H1 (cell line): ENCODE measurements at regions not wholly inside any gene's neighbourhood (a gene's known extent, or its start where the extent isn't known, plus 50 kb on each side); places are given as distances from the start of the nearest gene placed in this dataset.

Source experiments
- CTCF ChIA-PET: fragments of 300-600 bp; sonication (Branson Sonifier 250); formaldehyde crosslinking; loops from one replicate; lab custom pipeline; 2021; ENCODE audit not compliant: partially characterized antibody; lab: Charles Lee
- POLR2A ChIA-PET: fragments of 300-600 bp; sonication (Branson Sonifier 250); formaldehyde crosslinking; loops from one replicate; lab custom pipeline; 2021; ENCODE audit warnings: inconsistent platforms; ENCODE audit not compliant: partially characterized antibody; lab: Charles Lee
- DNase-seq, 2 experiments: peaks; one replicate each; pipeline versions ENCODE4 v3.0.0 to v3.0.0-alpha.2; 2010 to 2022; ENCODE audit warnings: low spot score in 2 of 2, low read depth in 1 of 2, mixed read lengths in 1 of 2
- FAIRE-seq: peaks from 2 replicates; lab custom pipeline; 2011; peaks lifted over from hg19 to GRCh38; lab: Jason Lieb, UNC
- H2AFZ ChIP-seq: 2 replicates; pipeline ENCODE4 v1.8.1; 2012; ENCODE audit warnings: low read length, inconsistent platforms
- H2AK5ac ChIP-seq: 2 replicates; pipeline ENCODE4 v1.6.1; 2013; ENCODE audit warnings: low read depth, low read length
- H2BK120ac ChIP-seq: replicated peaks from 2 replicates; pipeline ENCODE3; 2013; ENCODE audit warnings: low read depth, low read length, inconsistent platforms
- H2BK12ac ChIP-seq: 2 replicates; pipeline ENCODE4 v1.6.1; 2013; ENCODE audit warnings: low read depth, low read length
- H2BK15ac ChIP-seq: 2 replicates; pipeline ENCODE4 v1.6.1; 2013; ENCODE audit warnings: low read length
- H2BK20ac ChIP-seq: 2 replicates; pipeline ENCODE4 v1.6.1; 2013; ENCODE audit warnings: low read length
- H2BK5ac ChIP-seq: 2 replicates; pipeline ENCODE4 v1.6.1; 2013; ENCODE audit warnings: low read depth, low read length
- H3K14ac ChIP-seq: 2 replicates; pipeline ENCODE4 v1.6.1; 2013; ENCODE audit warnings: inconsistent platforms; ENCODE audit not compliant: insufficient read length
- H3K18ac ChIP-seq: 2 replicates; pipeline ENCODE4 v1.6.1; 2013; ENCODE audit warnings: low read length; ENCODE audit errors: extremely low read depth
- H3K23ac ChIP-seq: 2 replicates; pipeline ENCODE4 v1.6.1; 2013; ENCODE audit warnings: inconsistent platforms; ENCODE audit not compliant: insufficient read length
- H3K23me2 ChIP-seq: 2 replicates; pipeline ENCODE4 v1.6.1; 2013; ENCODE audit warnings: low read depth, low read length
- H3K27ac ChIP-seq: 2 replicates; pipeline ENCODE4 v1.6.1; 2011; ENCODE audit warnings: low read depth, low read length, inconsistent platforms
- H3K27me3 ChIP-seq, 4 experiments: replicated peaks in 1 of 4; 1 replicate in 1 of 4; 2 replicates in 3 of 4; pipeline versions ENCODE4 v1.6.1 to v1.8.1; 2011 to 2013; ENCODE audit warnings: low read length in 3 of 4, mild to moderate bottlenecking in 3 of 4, inconsistent platforms in 2 of 4, mixed read lengths in 2 of 4, moderate library complexity in 1 of 4; ENCODE audit not compliant: control insufficient read depth in 3 of 4, insufficient read depth in 3 of 4; ENCODE audit errors: extremely low read depth in 1 of 4
- H3K36me3 ChIP-seq, 4 experiments: 2 replicates each; pipeline versions ENCODE4 v1.6.1 to v1.8.1; 2011 to 2013; ENCODE audit warnings: mild to moderate bottlenecking in 4 of 4, low read length in 3 of 4, moderate library complexity in 2 of 4, control low read depth in 1 of 4, inconsistent platforms in 1 of 4; ENCODE audit not compliant: insufficient read depth in 4 of 4, control insufficient read depth in 2 of 4
- H3K4ac ChIP-seq: replicated peaks from 2 replicates; pipeline ENCODE3; 2013; ENCODE audit warnings: low read length, low read depth, mixed read lengths, inconsistent platforms; ENCODE audit not compliant: insufficient read length
- H3K4me1 ChIP-seq, 4 experiments: replicated peaks in 1 of 4; 1 replicate in 1 of 4; 2 replicates in 3 of 4; pipeline versions ENCODE4 v1.6.1 to v1.8.1; 2011 to 2013; ENCODE audit warnings: low read length in 3 of 4, inconsistent platforms in 2 of 4, mixed read lengths in 1 of 4; ENCODE audit not compliant: insufficient read depth in 4 of 4, control insufficient read depth in 3 of 4
- H3K4me2 ChIP-seq, 2 experiments: 2 replicates each; pipeline versions ENCODE4 v1.6.1 to v1.8.1; 2011 to 2013; ENCODE audit warnings: low read depth in 2 of 2, low read length in 2 of 2, control low read depth in 1 of 2, inconsistent platforms in 1 of 2, mild to moderate bottlenecking in 1 of 2; ENCODE audit not compliant: insufficient read depth in 1 of 2
- H3K4me3 ChIP-seq, 4 experiments: fragments of 200-600, 300-600 bp in 1 of 4; sonication (generic), shearing (Covaris generic), sonication (Bioruptor Twin) in 1 of 4; 2 replicates each; pipeline versions ENCODE4 v1.5.1 to v1.8.1; 2011 to 2016; ENCODE audit warnings: low read length in 4 of 4, low read depth in 3 of 4, control low read depth in 2 of 4, inconsistent platforms in 2 of 4, mild to moderate bottlenecking in 2 of 4, mixed read lengths in 1 of 4, moderate library complexity in 1 of 4; ENCODE audit not compliant: insufficient read depth in 2 of 4; ENCODE audit errors: extremely low read depth in 1 of 4
- H3K56ac ChIP-seq: replicated peaks from 2 replicates; pipeline ENCODE3; 2013; ENCODE audit warnings: low read depth, mild to moderate bottlenecking, mixed read lengths, low read length, inconsistent platforms; ENCODE audit not compliant: insufficient read length
- H3K79me1 ChIP-seq: 2 replicates; pipeline ENCODE4 v1.6.1; 2013; ENCODE audit warnings: low read depth, low read length, control low read depth
- H3K79me2 ChIP-seq, 2 experiments: 2 replicates each; pipeline versions ENCODE4 v1.6.1 to v1.8.1; 2012 to 2013; ENCODE audit warnings: low read length in 2 of 2, mild to moderate bottlenecking in 2 of 2, inconsistent platforms in 1 of 2; ENCODE audit not compliant: insufficient read depth in 2 of 2, control insufficient read depth in 1 of 2
- H3K9ac ChIP-seq, 4 experiments: replicated peaks in 1 of 4; 1 replicate in 1 of 4; 2 replicates in 3 of 4; pipeline versions ENCODE4 v1.6.1 to v1.8.1; 2011 to 2013; ENCODE audit warnings: low read depth in 3 of 4, low read length in 3 of 4, control low read depth in 2 of 4, mild to moderate bottlenecking in 2 of 4, moderate library complexity in 2 of 4, inconsistent platforms in 1 of 4; ENCODE audit errors: extremely low read depth in 1 of 4
- H3K9me3 ChIP-seq, 2 experiments: 2 replicates each; pipeline versions ENCODE4 v1.6.1 to v1.8.1; 2012 to 2013; ENCODE audit warnings: mild to moderate bottlenecking in 2 of 2, moderate library complexity in 2 of 2, control low read depth in 1 of 2, inconsistent platforms in 1 of 2, low read depth in 1 of 2, low read length in 1 of 2, mixed read lengths in 1 of 2; ENCODE audit not compliant: insufficient read depth in 2 of 2
- H4K20me1 ChIP-seq, 2 experiments: replicated peaks in 1 of 2; 2 replicates each; pipeline versions ENCODE3 to v1.8.1; 2011 to 2013; ENCODE audit warnings: inconsistent platforms in 2 of 2, low read length in 2 of 2, mild to moderate bottlenecking in 1 of 2; ENCODE audit not compliant: insufficient read depth in 2 of 2, control insufficient read depth in 1 of 2
- H4K5ac ChIP-seq: 2 replicates; pipeline ENCODE4 v1.6.1; 2013; ENCODE audit warnings: low read length, low read depth, mixed read lengths, inconsistent platforms; ENCODE audit not compliant: insufficient read length
- H4K8ac ChIP-seq: 2 replicates; pipeline ENCODE4 v1.8.0; 2013; ENCODE audit warnings: mild to moderate bottlenecking, moderate library complexity, low read length, inconsistent platforms; ENCODE audit not compliant: insufficient read depth; ENCODE audit errors: extremely low read depth
- H4K91ac ChIP-seq: replicated peaks from 2 replicates; pipeline ENCODE3; 2013; ENCODE audit warnings: low read length, mixed read lengths, inconsistent platforms; ENCODE audit not compliant: insufficient read length
- WGBS, 2 experiments: shearing (Covaris generic) in 1 of 2; methylation state at CpG; one replicate each; pipeline versions ENCODE4 v1.1.6 to v1.1.7; 2013 to 2015; ENCODE audit warnings: low lambda C conversion rate in 2 of 2, mixed read lengths in 2 of 2, inconsistent platforms in 1 of 2, low coverage in 1 of 2, missing lambda C conversion rate in 1 of 2; ENCODE audit not compliant: insufficient replicate concordance in 2 of 2, insufficient coverage in 1 of 2, insufficient read length in 1 of 2; ENCODE audit errors: extremely low coverage in 1 of 2, missing lambda C conversion rate in 1 of 2; 5-methylcytosine and 5-hydroxymethylcytosine counted together

- Histone ChIP-seq H3K9me3 (no peaks in the 10 kb centered on the region), H2BK20ac (no peak overlapping the region), H4K5ac (no peak overlapping the region), H2AFZ (no peak overlapping the region), H2BK12ac (no peak overlapping the region; the same call in 1 of the 2 replicates), H3K4me1 (peaks cover 2 to 8% (median 6%) of the 10 kb centered on the region in 4 experiments; a peak in 5 of 7 replicates), H3K14ac (no peak overlapping the region), H3K27ac (no peak overlapping the region), H2BK15ac (no peak overlapping the region), H3K9ac (no peak overlapping the region), H3K18ac (no peak overlapping the region), H2AK5ac (no peak overlapping the region), H3K36me3 (no peaks in the 10 kb centered on the region), H3K4me2 (no peak overlapping the region), H3K79me2 (no peaks in the 10 kb centered on the region), H2BK120ac (no peak overlapping the region), H2BK5ac (no peak overlapping the region), H3K23me2 (peaks cover 2% of the 10 kb centered on the region; the same call in 1 of the 2 replicates), H4K20me1 (no peaks in the 10 kb centered on the region), H3K56ac (no peak overlapping the region), H3K27me3 (no peaks in the 10 kb centered on the region), H3K23ac (no peak overlapping the region), H4K91ac (no peak overlapping the region), H3K4ac (no peak overlapping the region), H4K8ac (no peak overlapping the region), H3K4me3 (no peak overlapping the region), H3K79me1 (no peaks in the 10 kb centered on the region)
- FAIRE-seq (no peak), DNase-seq (no peak)
- WGBS, 2 experiments = 77% methylated on average over 3 of the region's 3 CpGs; no CpG with 5 or more reads in 1 of the 2 experiments
- ChIA-PET CTCF (interaction anchor here (0.5 to 2.0 kb wide), 6 partner anchors 9 to 52 kb away, joined by 3 to 6 read pairs (median 3); no protein-coding TSS in a partner anchor), POLR2A (interaction anchor here (0.6 to 2.4 kb wide), 8 partner anchors 9 to 49 kb away, joined by 3 to 7 read pairs (median 4); no protein-coding TSS in a partner anchor)
Measured at GRCh38 chr1:54456361-54456760, 50.2 kb upstream of the SSBP3 start.
